ENCODE measurements at regions not wholly inside any gene's neighbourhood (a gene's known extent, or its start where the extent isn't known, plus 50 kb on each side); places are given as distances from the start of the nearest gene placed in this dataset.

DNA sequence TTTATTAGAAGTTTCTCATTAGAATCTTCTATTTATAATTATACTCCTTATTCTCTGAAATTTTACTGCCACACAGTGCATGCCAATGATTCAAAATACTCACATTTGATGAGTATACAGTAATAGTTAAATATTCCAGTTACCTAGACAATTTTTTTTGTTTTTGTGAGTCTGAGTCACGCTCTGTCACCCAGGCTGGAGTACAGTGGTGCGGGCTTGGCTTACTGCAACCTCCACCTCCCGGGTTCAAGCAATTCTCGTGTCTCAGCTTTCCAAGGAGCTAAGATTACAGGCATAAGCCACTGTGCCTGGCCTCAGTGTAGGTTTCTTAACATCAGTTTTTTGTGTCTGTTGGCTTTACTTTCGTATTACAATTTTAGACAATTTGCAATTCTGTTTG lies 87.1 kb downstream of the ZNF486 start:
- no peak for TF ChIP-seq POLR2A (IDR thresholded peaks at IDR 0.05)
- TF ChIP-seq, protein P1, sequence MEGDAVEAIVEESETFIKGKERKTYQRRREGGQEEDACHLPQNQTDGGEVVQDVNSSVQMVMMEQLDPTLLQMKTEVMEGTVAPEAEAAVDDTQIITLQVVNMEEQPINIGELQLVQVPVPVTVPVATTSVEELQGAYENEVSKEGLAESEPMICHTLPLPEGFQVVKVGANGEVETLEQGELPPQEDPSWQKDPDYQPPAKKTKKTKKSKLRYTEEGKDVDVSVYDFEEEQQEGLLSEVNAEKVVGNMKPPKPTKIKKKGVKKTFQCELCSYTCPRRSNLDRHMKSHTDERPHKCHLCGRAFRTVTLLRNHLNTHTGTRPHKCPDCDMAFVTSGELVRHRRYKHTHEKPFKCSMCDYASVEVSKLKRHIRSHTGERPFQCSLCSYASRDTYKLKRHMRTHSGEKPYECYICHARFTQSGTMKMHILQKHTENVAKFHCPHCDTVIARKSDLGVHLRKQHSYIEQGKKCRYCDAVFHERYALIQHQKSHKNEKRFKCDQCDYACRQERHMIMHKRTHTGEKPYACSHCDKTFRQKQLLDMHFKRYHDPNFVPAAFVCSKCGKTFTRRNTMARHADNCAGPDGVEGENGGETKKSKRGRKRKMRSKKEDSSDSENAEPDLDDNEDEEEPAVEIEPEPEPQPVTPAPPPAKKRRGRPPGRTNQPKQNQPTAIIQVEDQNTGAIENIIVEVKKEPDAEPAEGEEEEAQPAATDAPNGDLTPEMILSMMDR (IDR thresholded peaks at IDR 0.05) = no peak
- Histone ChIP-seq H3K27ac (no peak overlapping the region), H3K36me3 (no peaks in the 10 kb centered on the region), H3K4me1 (no peaks in the 10 kb centered on the region), H3K4me3 (no peak overlapping the region), H3K27me3 (no peaks in the 10 kb centered on the region), H3K9me3 (no peaks in the 10 kb centered on the region)
- intact Hi-C loops (cut with DNase I) = no loop called here
- 72% methylated on average over 5 of the region's 5 CpGs for WGBS (ENCODE audit: insufficient coverage, low coverage, low lambda C conversion rate, missing lambda C conversion rate)
- DNase-seq (no peak), ATAC-seq (no peak)

DNA sequence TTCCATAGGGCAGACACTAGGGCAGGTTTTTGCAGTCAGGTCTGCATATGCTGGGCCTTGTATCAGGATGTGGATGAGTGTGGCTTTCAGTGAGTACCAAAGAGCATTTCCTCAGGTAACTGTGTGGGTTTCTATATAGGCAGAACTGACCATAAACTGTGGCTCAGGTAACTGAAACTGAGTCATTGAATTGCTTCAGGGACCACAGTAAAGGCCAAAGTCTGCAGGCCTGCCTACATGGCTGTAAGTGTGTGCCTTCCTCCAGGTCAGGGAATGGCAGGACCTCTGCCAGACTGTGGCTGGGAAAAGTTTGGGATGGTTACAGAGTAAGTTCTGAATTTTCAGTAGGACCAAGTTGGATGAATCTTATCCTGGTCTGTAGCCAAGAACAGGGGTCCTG lies 85.6 kb downstream of the ZNF486 start:
- no peaks in the 10 kb centered on the region for H3K4me1 ChIP-seq
- TF ChIP-seq, protein P1 (IDR thresholded peaks at IDR 0.05) = no peak
- no peak for TF ChIP-seq POLR2A (IDR thresholded peaks at IDR 0.05)
- H3K27me3 ChIP-seq = no peaks in the 10 kb centered on the region
- DNase-seq (no peak), ATAC-seq (no peak)
- H3K4me3 ChIP-seq = no peak overlapping the region
- H3K9me3 ChIP-seq = no peaks in the 10 kb centered on the region
- intact Hi-C loops (cut with DNase I) = no loop called here
- H3K27ac ChIP-seq = no peak overlapping the region
- no peaks in the 10 kb centered on the region for H3K36me3 ChIP-seq

DNA sequence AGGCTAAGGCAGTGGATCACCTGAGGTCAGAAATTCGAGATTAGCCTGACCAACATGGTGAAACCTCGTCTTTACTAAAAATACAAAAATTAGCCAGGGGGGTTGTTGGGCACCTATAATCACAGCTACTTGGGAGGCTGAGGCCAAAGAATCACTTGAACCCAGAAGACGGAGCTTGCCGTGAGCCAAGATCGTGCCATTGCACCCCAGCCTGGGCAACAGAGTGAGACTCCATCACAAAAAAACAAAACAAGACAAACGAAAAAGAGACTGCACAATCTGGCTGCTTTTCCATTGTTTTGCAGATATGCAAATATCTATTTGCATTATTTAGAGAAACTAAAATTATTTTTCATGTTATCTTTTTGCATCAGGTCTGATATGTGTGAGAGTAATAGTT lies 83.6 kb downstream of the ZNF486 start:
- intact Hi-C loops (cut with DNase I) = no loop called here
- no peak for ATAC-seq

DNA sequence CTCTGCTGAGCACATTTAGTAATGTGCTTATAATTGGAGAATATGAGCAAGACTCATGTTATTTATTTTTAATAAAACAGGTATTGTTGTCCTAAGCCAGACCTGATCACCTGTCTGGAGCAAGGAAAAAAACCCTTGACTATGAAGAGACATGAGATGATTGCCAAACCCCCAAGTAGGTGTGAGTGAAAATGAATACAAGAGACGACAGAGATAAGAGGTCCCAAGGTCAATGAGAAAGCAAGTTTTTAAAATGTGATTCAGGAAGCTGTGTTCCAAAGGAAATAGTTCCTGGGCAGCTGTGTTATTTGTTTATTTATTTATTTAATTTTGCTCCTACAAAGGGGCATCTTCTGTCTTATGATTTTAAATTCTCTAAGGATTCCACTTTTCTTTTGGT lies 83.1 kb downstream of the ZNF486 start:
- ATAC-seq (no peak), DNase-seq (no peak)
- Histone ChIP-seq H3K4me1 (no peaks in the 10 kb centered on the region), H3K27me3 (no peaks in the 10 kb centered on the region), H3K36me3 (no peaks in the 10 kb centered on the region), H3K27ac (no peak overlapping the region), H3K4me3 (no peak overlapping the region), H3K9me3 (no peaks in the 10 kb centered on the region)
- intact Hi-C loops (cut with DNase I) = no loop called here
- no peak for TF ChIP-seq POLR2A (IDR thresholded peaks at IDR 0.05)
- TF ChIP-seq, protein P1 (IDR thresholded peaks at IDR 0.05) = no peak
- WGBS (ENCODE audit: insufficient coverage, low coverage, low lambda C conversion rate, missing lambda C conversion rate) = 6% methylated on average over 1 of the region's 1 CpG

More for the DNA sequence above, 83.6 kb downstream of the ZNF486 start:
- H3K27me3 ChIP-seq = no peaks in the 10 kb centered on the region
- no peaks in the 10 kb centered on the region for H3K36me3 ChIP-seq
- H3K4me1 ChIP-seq = no peaks in the 10 kb centered on the region
- DNase-seq = no peak
- H3K4me3 ChIP-seq = no peak overlapping the region
- TF ChIP-seq, protein P1 (IDR thresholded peaks at IDR 0.05) = no peak
- no peak for TF ChIP-seq POLR2A (IDR thresholded peaks at IDR 0.05)
- WGBS (ENCODE audit: insufficient coverage, low coverage, low lambda C conversion rate, missing lambda C conversion rate) = 61% methylated on average over 6 of the region's 6 CpGs
- H3K27ac ChIP-seq = no peak overlapping the region
- H3K9me3 ChIP-seq = no peaks in the 10 kb centered on the region

MicroRNAs encoded in the stretch of these regions (microRNA counts, 767-probe panel; counts per million panel counts)
- 237 counts per million for microRNA hsa-miR-1270

Small RNA genes in the stretch of these regions (microRNA-seq; reads per million reads assigned to microRNA genes)
- 1.4 to 1.9 reads per million in 2 donors for gene MIR1270

Small RNA genes in the stretch of these regions (small RNA-seq; reads per million reads assigned to genes)
- 0 to 2.0 reads per million in 2 experiments for gene MIR1270

Data from right lobe of liver (tissue), 6 donors.